GM18505 (cell line): ENCODE measurements at regions not wholly inside any gene's neighbourhood (a gene's known extent, or its start where the extent isn't known, plus 50 kb on each side); places are given as distances from the start of the nearest gene placed in this dataset.
A peak's percentile ranks its signal among the peaks of the same experiment; 100 is the strongest.
"Not testable (repeated sequence)": the region's sequence is repeated elsewhere in the genome, so short reads cannot be mapped to it uniquely, and the experiment has no call there.

ENCODE experiments used
- ATAC-seq: cut with Tn5 transposase; IDR thresholded peaks from one replicate; pipeline ENCODE4 v1.9.1; 2021; ENCODE audit not compliant: unreplicated experiment

DNA sequence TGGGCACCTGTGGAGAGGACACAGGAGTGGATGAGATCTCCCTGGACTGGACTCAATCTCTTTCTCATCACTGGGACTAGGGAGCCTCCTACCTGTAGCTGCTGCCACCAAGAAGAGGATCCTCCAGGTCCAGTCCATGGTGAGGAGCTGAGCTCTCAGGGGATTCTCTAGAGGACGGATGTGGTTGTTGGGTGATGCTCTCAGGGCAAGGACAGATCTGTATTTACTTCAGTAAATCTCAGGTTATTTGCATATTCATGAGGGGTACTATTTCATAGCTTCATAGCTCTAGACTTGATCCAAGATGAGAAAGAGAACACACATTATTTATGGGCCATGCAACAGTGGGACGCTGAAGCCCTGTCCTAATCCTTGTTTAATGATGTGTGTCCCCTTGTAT, 159.4 kb downstream of the POTEB start:
- ATAC-seq = peak; percentile 70

DNA sequence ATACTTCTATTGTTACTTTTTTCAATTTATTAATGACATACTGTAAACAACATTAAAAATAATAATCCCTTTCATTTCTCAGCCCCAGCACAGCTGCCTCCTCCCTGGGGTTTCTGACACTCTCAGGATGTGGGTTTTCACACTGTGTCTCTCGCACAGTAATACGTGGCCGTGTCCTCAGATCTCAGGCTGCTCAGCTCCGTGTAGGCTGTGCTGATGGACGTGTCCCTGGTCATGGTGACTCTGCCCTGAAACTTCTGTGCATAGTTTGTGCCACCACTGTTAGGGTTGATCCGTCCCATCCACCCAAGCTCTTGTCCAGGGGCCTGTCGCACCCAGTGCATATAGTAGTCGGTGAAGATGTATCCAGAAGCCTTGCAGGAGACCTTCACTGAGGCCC, 159.9 kb downstream of the POTEB start:
- ATAC-seq = peak; percentile 15

DNA sequence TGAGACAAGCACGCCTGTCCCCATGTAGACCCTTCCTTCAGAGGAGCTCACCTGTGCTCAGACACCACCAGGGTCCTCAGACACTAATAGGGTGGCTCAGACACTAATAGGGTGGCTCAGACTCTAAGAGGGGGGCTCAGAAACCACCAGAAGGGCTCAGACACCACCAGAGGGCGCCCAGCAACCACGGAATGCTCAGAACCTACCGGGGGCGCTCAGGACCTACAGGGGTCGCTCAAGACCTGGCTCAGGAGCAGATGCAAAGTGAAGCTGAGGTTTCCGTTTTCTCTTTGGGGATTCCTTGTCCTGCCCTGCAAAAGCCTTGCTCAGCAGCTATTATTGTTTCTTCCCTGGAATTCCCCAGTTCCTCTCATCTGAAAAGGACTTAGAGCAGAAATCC, 172.1 kb downstream of the POTEB start:
- peak; percentile 92 for ATAC-seq

DNA sequence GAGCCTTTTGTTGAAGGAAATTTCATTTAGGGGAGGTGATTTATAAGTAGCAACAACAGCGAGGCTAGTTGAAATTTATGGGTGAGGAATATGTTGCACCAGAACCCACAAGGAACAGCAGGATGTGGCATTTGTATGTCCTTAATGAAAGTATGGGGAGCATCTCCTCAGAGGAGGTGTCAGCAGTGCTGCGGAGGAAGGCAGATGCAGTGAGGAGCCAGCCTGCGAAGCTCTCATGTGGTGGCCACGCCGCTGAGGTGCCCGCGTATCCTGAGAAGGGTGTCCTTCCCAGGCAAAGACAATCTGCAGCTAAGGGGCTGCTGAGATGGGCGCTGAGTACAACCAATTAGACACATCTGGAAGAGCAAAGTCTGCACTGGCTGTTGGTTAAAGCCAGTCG, 178.9 kb downstream of the POTEB start:
- not testable (repeated sequence) for ATAC-seq

DNA sequence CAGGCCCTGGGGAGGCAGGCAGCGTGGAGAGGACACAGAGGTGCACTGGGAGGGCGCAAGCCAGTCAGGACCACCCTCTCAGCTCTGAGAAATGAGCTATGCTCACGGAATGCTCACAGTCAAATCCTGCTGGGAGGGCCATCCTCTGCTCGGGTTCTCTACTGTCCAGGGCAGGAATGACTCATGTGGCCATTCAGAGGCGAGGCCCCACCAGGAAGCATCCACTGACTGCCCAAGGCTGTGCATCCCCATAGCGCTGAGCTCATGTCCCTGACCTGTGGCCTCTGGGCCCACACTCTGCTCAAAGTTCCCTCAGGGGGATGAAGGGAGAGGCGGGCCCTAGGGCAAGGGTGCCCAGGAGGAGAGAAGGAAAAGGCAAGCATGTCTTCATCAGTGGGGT, 182.4 kb downstream of the POTEB start:
- ATAC-seq = not testable (repeated sequence)

DNA sequence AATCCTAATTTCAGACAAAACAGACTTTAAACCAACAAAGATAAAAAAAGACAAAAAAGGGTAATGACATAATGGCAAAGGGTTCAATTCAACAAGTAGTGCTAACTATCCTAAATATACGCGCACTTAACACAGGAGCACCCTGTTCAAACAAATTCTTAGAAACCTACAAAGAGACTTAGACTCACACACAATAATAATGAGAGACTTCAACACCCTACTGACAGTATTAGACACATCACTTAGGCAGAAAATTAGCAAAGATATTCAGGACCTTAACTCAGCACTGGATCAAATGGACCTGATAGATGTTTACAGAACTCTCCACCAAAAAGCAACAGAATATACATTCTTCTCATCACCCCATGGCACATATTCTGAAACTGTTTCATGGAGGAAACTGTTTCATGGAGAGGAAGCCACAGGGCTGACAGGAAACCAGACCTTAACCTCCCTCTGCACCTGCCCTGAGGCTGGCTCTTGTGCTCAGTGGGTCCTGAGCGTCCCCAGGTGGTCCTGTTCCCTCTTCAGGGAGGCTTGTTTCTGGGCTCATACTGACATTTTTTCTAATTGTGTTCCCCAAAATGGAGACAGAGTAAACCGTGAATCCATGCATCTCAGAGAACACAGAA, 184.9 kb downstream of the POTEB start:
- not testable (repeated sequence) for ATAC-seq

DNA sequence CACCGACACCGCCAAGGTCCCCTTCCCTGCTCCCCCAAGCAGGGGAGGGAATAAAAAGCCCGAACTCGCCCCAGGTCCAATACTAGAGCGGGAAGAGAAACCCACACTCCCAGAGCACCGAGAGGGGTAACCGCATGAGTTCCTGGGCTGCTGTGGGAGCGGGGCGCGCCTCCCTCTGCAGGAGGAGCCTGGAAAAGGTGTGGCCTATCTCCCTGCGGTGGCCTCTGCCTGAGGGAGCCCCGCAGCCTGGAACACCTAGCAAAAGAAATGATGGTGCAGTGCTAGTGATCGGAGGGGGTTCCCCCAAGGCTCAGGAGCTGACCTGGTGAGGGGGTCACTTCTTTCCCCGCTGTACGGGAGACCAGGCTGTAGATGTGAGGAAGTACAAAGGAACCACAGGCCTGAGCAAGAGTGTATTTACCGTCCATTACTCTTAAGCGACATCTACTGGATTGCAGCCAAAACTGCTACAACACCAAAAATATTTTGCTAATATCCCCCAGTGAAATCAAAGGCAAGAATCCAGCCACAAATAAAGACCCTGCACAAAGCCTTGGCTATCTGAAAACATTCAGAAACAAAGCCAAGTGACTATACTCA, 216.6 kb upstream of the POTEB3 start:
- ATAC-seq = peak; percentile 75

DNA sequence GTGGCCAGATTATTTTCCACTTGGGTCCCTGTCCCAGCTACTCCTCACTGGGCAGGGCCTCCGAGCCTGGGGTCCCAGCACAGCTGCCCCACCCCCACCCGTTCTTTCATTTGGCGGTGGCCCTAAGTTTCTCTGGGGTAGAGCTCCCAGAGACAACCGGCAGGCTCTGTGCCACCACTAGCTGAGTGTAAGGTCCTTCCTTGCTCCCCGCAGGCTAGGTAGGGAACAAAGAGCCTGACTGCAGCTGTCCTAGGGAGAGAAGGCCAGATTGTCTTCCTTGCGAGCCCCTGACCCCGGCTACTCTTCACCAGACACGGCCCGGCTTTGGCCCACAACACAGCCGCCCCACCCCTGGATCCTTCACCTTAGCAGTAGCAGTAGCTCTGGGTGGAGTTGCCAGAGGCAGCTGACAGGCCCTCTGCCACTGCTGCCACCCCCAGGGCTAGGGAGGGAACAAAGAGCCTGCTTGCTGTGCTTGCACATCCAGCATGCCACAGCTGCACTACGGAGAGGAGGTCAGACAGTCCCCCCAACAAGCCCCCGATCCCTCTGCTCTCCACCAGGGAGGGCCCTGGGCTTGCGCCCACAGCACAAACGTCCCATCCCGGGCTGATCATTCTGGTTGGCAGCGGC, 215.9 kb upstream of the POTEB3 start:
- peak; percentile 17 for ATAC-seq

DNA sequence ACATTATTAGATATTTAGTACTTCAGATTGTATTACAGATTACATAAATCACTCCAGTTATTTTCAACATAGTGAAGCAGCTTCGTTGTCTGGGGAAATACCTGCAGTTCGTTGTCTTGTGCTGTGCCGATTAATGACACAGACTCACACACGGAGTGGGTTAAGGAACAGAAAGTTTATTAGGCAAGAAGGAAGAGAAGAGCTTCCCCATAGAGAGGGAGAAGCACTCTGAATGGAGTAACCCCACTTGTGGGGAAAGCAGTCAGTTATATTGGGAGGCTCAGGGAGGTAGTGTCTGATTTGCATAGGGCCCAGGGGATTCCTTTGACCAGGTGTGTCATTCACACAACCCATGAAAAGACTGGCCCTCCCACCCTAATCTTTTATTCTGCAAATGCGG, 213.4 kb upstream of the POTEB3 start:
- not testable (repeated sequence) for ATAC-seq

DNA sequence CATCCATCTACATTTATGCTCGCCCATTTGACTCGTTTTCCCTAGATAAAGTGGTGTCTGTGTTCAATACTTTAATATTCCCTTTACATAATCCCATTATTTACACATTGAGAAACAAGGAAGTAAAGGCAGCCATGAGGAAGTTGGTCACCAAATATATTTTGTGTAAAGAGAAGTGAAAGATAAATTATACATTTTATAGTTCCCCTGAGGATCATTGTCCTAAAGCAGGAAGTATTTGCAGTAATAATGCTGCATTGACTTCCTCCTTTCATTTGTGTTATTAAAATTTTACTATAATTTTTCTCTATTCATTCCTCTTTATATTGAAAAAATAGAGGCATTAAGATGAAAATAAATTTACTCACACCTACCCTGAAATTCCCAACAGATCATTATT, 198.5 kb upstream of the POTEB3 start:
- not testable (repeated sequence) for ATAC-seq

DNA sequence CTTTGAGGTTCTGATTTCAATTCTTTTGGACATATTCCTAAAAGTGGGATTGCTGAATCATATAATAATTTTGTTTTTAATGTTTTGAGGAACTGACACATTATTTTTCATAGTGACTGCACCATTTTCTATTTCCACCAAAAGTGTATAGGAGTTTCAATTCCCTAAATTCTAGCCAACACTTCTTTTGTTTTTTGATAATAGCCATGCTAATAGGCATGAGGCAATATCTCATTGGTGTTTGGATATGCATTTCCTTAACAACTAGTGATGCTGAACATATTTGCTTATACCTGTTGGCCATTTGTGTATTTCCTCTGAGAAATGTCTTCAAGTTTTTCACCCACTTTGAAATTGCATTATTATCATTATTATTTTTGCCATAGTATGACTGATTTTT, 186.4 kb upstream of the POTEB3 start:
- ATAC-seq = not testable (repeated sequence)

DNA sequence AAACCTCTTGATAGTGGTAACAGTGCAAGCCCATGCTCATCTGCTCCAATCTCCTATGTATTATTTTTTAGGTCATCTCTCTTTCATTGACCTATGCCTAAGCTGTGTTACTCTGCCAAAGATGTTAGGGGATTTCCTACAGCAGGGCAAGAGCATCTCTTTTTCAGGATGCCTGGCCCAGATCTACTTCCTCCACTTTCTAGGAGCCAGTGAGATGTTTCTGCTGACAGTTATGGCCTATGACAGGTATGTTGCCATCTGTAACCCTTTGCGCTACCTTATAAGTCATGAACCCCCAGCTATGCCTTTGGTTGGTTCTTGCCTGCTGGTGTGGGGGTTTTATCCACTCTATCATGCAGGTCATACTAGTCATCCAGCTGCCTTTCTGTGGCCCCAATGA, 168.9 kb upstream of the POTEB3 start:
- not testable (repeated sequence) for ATAC-seq

DNA sequence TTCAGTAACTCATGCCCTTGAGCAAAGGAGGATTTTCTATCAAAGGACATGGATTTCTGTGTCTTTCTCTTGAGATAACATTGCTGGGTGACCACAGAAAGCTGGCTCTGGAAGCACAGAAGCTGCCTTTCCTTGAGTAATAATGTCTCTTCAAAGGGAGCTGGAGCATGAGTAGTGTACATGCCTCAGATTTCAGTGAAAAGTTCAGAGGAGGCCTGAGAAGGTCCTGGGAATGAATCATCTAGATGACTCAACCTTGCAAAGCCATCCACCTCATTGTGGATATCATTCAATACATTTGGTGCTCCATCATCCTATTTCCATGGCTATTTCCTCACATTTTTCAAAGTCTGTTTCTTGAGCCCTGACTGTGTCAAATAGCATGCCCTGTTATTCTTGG, 125.1 kb upstream of the POTEB3 start:
- ATAC-seq = not testable (repeated sequence)

DNA sequence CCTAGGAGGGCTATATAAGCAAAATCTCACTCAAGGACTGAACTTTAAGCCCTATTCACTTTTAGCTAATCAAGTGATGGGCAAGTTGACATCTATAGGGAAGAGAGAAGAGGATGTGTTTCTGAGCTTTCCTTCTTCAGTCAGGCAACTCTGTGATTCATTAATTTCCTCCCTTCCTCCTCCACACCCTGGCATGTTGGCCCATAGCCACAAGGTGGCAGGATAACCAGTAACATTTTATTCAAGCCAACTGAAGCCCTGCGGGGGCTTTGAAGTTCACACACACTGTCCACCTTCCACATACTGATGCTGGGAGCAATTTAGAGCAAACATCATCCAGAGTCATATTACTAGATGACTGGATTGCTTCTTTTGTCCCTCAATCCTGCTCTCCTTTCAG, 111.5 kb upstream of the POTEB3 start:
- ATAC-seq = peak; percentile 81

DNA sequence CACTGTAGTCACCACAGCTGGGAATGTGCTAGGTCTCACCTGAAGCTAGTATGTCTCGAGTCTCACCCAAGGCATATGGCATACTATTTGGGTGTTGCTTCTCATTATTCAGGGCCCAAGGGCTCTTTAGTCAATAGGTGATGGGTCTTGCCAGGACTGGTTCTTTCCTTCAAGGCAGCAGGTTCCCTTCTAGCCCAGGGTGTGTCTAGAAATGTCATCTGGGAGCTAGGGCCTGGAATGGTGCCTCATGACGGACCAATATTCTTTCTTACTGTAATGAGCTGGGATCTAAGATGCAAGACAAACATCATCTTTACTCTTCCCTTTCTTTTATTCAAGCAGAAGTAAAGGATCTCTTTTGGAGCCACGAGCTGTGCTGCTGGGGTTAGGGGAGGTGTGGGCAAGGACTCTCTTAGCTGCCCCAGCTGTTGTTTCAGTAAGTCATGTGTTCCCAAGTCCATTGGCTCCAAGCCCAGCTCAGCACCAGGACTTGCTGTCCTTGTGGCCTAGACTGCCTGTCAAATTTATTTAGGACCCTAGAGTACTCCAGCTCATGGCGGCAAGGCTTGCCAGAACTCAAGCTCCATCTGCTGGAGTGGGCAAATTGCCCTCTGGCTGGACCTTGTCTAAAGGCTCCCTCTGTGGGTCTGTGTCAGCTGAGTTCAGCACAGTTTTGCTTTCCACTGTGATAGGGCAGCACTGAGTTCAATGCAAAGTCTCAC, 106.0 kb upstream of the POTEB3 start:
- not testable (repeated sequence) for ATAC-seq

DNA sequence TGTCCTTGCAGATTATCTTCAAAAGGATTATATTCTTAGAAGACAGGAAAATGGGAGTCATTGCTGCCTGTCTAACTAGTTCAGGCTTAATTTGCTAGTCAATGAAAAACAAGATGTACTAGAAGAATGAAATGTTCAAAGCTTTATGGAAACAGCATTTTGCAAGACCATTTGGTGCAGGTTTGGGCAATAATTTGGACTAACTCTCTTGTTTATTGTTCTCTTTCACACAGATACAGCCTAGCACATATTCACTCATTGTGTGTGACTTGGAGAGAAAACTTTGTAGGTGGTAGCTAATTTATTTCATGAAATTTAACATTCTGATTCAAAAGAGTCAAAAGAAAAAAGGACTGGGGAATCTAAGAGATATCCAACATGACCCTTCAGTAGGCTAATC, 92.5 kb upstream of the POTEB3 start:
- ATAC-seq = not testable (repeated sequence)

DNA sequence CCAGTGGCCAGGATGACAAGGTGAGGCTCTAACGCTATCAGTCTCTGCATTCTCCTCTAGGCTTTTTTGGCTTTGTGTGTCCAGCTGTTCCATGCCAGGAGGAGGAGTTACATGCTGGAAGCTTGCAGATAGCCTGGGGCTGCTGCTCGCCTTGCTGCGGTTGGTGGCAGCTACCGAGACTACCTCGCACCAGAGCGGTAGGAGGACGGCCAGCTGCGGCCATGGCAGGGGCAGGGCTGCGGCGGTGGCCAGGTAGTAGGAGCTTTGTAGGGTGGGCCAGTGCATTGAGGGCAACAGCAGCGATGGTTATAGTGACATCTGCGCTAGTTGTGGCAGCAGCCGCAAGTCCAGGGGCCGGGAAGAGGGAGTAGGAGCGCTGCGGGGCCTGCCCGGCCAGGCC, 75.9 kb upstream of the POTEB3 start:
- not testable (repeated sequence) for ATAC-seq

DNA sequence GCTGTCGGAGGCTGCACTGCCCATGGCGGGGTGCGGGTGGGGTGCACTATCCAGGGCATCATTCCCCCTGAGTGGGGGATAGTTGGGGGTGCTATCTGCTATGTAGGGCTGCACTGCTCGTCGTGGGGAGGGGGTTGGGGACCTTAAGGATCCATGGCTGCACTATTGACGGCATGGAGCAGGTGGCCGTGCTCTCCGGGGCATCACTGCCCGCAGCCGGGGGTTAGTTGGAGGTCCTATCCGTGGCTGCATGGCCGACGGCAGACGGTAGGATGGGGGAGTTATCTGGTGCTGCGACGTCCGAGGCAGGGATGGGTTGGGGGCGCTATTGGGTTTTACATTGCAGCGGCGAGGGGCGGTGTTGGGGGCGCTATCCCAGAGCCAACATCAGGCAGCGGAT, 75.0 kb upstream of the POTEB3 start:
- not testable (repeated sequence) for ATAC-seq

DNA sequence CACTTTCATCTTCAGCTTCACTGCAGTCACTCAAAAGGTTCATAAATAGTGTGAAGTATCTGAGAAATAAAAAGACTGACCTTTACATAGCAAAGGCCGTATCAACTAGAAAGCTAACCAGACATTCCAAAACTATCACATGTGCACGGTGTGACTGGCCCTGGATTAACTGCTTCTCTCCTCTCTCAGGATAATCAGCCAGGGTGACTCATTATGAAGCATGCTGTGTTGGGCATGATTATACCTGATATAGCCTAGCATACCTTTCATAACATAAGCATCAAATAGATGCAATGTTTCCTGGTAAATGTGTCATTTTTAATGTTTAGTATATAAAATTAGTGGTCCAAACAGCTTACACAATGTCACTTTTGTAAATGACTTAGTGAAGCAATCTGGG, 62.7 kb upstream of the POTEB3 start:
- ATAC-seq = not testable (repeated sequence)
